HEK293T (cell line): ENCODE measurements at regions not wholly inside any gene's neighbourhood (a gene's known extent, or its start where the extent isn't known, plus 50 kb on each side); places are given as distances from the start of the nearest gene placed in this dataset.

Experiments used
- ARNT ChIP-seq: fragments of 450-650 bp; IDR thresholded peaks from 2 replicates; pipeline ENCODE4 v1.6.1; 2017; ENCODE audit warnings: mild to moderate bottlenecking
- BHLHE40 ChIP-seq: fragments of 450-650 bp; IDR thresholded peaks from 2 replicates; pipeline ENCODE4 v1.6.1; 2016; ENCODE audit warnings: mild to moderate bottlenecking, moderate library complexity, borderline replicate concordance
- CTBP1 ChIP-seq: fragments of 450-650 bp; IDR thresholded peaks from 2 replicates; pipeline ENCODE4 v1.6.1; 2016; ENCODE audit warnings: borderline replicate concordance
- ELF4 ChIP-seq: fragments of 450-650 bp; IDR thresholded peaks from 2 replicates; pipeline ENCODE4 v1.6.1; 2017; ENCODE audit warnings: antibody characterized with exemption
- FOXA1 ChIP-seq: fragments of 450-650 bp; IDR thresholded peaks from 2 replicates; pipeline ENCODE4 v1.6.1; 2016; ENCODE audit warnings: mild to moderate bottlenecking
- FOXM1 ChIP-seq: fragments of 450-650 bp; IDR thresholded peaks from 2 replicates; pipeline ENCODE4 v1.6.1; 2017; ENCODE audit warnings: mild to moderate bottlenecking, borderline replicate concordance
- HDGF ChIP-seq: fragments of 450-650 bp; IDR thresholded peaks from 2 replicates; pipeline ENCODE4 v1.6.1; 2017; ENCODE audit warnings: antibody characterized with exemption, borderline replicate concordance
- L3MBTL2 ChIP-seq: fragments of 450-650 bp; conservative IDR thresholded peaks from 2 replicates; pipeline ENCODE4 v1.6.1; 2016; ENCODE audit warnings: mild to moderate bottlenecking
- LEF1 ChIP-seq: fragments of 450-650 bp; IDR thresholded peaks from 2 replicates; pipeline ENCODE4 v1.6.1; 2017; ENCODE audit warnings: mild to moderate bottlenecking, borderline replicate concordance
- PKNOX1 ChIP-seq: fragments of 450-650 bp; IDR thresholded peaks from 2 replicates; pipeline ENCODE4 v1.6.1; 2016
- SP1 ChIP-seq: fragments of 450-650 bp; IDR thresholded peaks from 2 replicates; pipeline ENCODE4 v1.6.1; 2017
- SUZ12 ChIP-seq: fragments of 450-650 bp; IDR thresholded peaks from 2 replicates; pipeline ENCODE4 v1.6.1; 2016; ENCODE audit warnings: mild to moderate bottlenecking
- TARDBP ChIP-seq: fragments of 450-650 bp; IDR thresholded peaks from 2 replicates; pipeline ENCODE4 v1.6.1; 2016
- ZNF384 ChIP-seq: fragments of 450-650 bp; IDR thresholded peaks from 2 replicates; pipeline ENCODE4 v1.6.1; 2016

DNA sequence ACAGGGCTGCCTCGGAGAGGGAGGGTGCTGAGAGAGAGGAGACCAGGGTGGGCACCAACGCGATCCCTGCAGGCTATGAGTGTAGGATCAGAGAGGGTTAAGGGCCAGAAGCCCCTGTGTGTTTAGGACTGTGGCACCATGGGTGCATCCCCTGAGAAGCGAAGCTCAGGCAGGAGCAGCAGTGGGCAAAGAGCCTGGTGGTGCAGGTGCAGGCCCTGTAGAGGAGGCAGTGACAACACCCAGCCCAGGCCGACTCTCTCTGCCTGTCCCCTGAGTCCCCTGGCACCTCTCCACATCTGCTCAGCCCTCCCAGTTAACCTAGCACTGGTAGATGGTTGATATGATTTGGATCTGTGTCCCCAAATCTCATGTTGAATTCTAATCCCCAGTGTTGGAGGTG, 139.8 kb downstream of the RNF152 start:
- TF ChIP-seq SP1 (no peak), FOXM1 (no peak), FOXA1 (no peak), SUZ12 (no peak), TARDBP (no peak), LEF1 (no peak), ZNF384 (no peak), CTBP1 (no peak), ELF4 (no peak), HDGF (no peak), ARNT (no peak), PKNOX1 (no peak), L3MBTL2 (no peak), BHLHE40 (no peak)
